Liver (tissue), 8 donors: ENCODE measurements at regions not wholly inside any gene's neighbourhood (a gene's known extent, or its start where the extent isn't known, plus 50 kb on each side); places are given as distances from the start of the nearest gene placed in this dataset.

Experiments used
- DNase-seq: peaks from one replicate; pipeline ENCODE4 v3.0.0-alpha.2; 2017; ENCODE audit warnings: low spot score
- H3K27ac ChIP-seq, 2 donors: one replicate each; pipeline ENCODE4 v1.7.0; 2013; ENCODE audit warnings: inconsistent platforms in 2 of 2, low read length in 2 of 2, control low read depth in 1 of 2, low read depth in 1 of 2, mild to moderate bottlenecking in 1 of 2
- H3K27me3 ChIP-seq, 4 donors: one replicate each; pipeline versions ENCODE4 v1.6.1 to v1.7.0; 2013; ENCODE audit warnings: low read length in 3 of 4, inconsistent platforms in 1 of 4, mild to moderate bottlenecking in 1 of 4, moderate library complexity in 1 of 4; ENCODE audit not compliant: control insufficient read depth in 4 of 4, insufficient read depth in 4 of 4
- H3K36me3 ChIP-seq, 4 donors: one replicate each; pipeline versions ENCODE4 v1.6.1 to v1.7.0; 2013; ENCODE audit warnings: low read length in 3 of 4, mild to moderate bottlenecking in 3 of 4, low read depth in 1 of 4, moderate library complexity in 1 of 4; ENCODE audit not compliant: control insufficient read depth in 4 of 4, insufficient read depth in 3 of 4
- H3K4me1 ChIP-seq, 4 donors: one replicate each; pipeline versions ENCODE4 v1.6.1 to v1.7.0; 2013; ENCODE audit warnings: low read length in 3 of 4, mild to moderate bottlenecking in 3 of 4, moderate library complexity in 1 of 4; ENCODE audit not compliant: control insufficient read depth in 4 of 4, insufficient read depth in 4 of 4
- H3K4me3 ChIP-seq, 3 donors: one replicate each; pipeline versions ENCODE4 v1.6.1 to v1.7.0; 2013; ENCODE audit warnings: low read length in 3 of 3, control low read depth in 1 of 3, low read depth in 1 of 3, mild to moderate bottlenecking in 1 of 3
- H3K9ac ChIP-seq, 2 donors: one replicate each; pipeline ENCODE4 v1.7.0; 2013; ENCODE audit warnings: low read length in 2 of 2, mild to moderate bottlenecking in 2 of 2, moderate library complexity in 2 of 2, control low read depth in 1 of 2, low read depth in 1 of 2
- H3K9me3 ChIP-seq, 4 donors: one replicate each; pipeline versions ENCODE4 v1.6.1 to v1.7.0; 2013; ENCODE audit warnings: low read length in 3 of 4; ENCODE audit not compliant: control insufficient read depth in 4 of 4
- CTCF ChIP-seq: fragments of 150-350 bp; IDR thresholded peaks from 2 replicates; pipeline ENCODE4 v1.5.1; 2017; ENCODE audit warnings: improper control_type of control experiment, low read depth, low read length; ENCODE audit not compliant: missing input control
- EGR1 ChIP-seq, 2 donors: IDR thresholded peaks; 2 replicates each; pipeline ENCODE4 v1.6.1; 2016 to 2018; ENCODE audit warnings: antibody characterized with exemption in 2 of 2, low read depth in 2 of 2
- FOXA1 ChIP-seq: IDR thresholded peaks from 2 replicates; pipeline ENCODE4 v1.6.1; 2016; ENCODE audit warnings: antibody characterized with exemption
- FOXA2 ChIP-seq: IDR thresholded peaks from 2 replicates; pipeline ENCODE4 v1.6.1; 2016; ENCODE audit warnings: antibody characterized with exemption
- GABPA ChIP-seq, 2 donors: IDR thresholded peaks in 1 of 2; conservative IDR thresholded peaks in 1 of 2; 2 replicates each; pipeline ENCODE4 v1.6.1; 2016; ENCODE audit warnings: antibody characterized with exemption in 2 of 2, mild to moderate bottlenecking in 1 of 2, moderate library complexity in 1 of 2
- HNF4A ChIP-seq, 2 donors: conservative IDR thresholded peaks; 2 replicates each; pipeline ENCODE4 v1.6.1; 2016; ENCODE audit warnings: antibody characterized with exemption in 2 of 2, mild to moderate bottlenecking in 2 of 2
- HNF4G ChIP-seq: IDR thresholded peaks from 2 replicates; pipeline ENCODE4 v1.6.1; 2016; ENCODE audit warnings: antibody characterized with exemption
- JUND ChIP-seq, 2 donors: IDR thresholded peaks; 2 replicates each; pipeline ENCODE4 v1.6.1; 2016; ENCODE audit warnings: antibody characterized with exemption in 2 of 2
- MAX ChIP-seq: IDR thresholded peaks from 2 replicates; pipeline ENCODE4 v1.6.1; 2016; ENCODE audit warnings: antibody characterized with exemption
- REST ChIP-seq: IDR thresholded peaks from 2 replicates; pipeline ENCODE4 v1.6.1; 2016; ENCODE audit warnings: antibody characterized with exemption, mild to moderate bottlenecking
- SP1 ChIP-seq: IDR thresholded peaks from 2 replicates; pipeline ENCODE4 v1.6.1; 2018; ENCODE audit warnings: antibody characterized with exemption, mild to moderate bottlenecking
- TAF1 ChIP-seq: conservative IDR thresholded peaks from 2 replicates; pipeline ENCODE4 v1.6.1; 2016; ENCODE audit warnings: antibody characterized with exemption, mild to moderate bottlenecking
- YY1 ChIP-seq: IDR thresholded peaks from 2 replicates; pipeline ENCODE4 v1.6.1; 2016; ENCODE audit warnings: antibody characterized with exemption, mild to moderate bottlenecking
- WGBS: extraction: QIAGEN DNeasy Blood & Tissue Kit; methylation state at CpG from one replicate; pipeline ENCODE4 v1.1.7; 2013; 5-methylcytosine and 5-hydroxymethylcytosine counted together
- TF ChIP-seq, protein P1 (sequence below): IDR thresholded peaks from 2 replicates; pipeline ENCODE4 v1.6.1; 2016; ENCODE audit warnings: antibody characterized with exemption
- TF ChIP-seq, protein P2 (sequence below): IDR thresholded peaks from 2 replicates; pipeline ENCODE4 v1.6.1; 2016; ENCODE audit warnings: antibody characterized with exemption
- donor health status: healthy.
- donor health status: healthy.
- donor health status: healthy.
- donor health status: healthy.
- donor health status: healthy.

DNA sequence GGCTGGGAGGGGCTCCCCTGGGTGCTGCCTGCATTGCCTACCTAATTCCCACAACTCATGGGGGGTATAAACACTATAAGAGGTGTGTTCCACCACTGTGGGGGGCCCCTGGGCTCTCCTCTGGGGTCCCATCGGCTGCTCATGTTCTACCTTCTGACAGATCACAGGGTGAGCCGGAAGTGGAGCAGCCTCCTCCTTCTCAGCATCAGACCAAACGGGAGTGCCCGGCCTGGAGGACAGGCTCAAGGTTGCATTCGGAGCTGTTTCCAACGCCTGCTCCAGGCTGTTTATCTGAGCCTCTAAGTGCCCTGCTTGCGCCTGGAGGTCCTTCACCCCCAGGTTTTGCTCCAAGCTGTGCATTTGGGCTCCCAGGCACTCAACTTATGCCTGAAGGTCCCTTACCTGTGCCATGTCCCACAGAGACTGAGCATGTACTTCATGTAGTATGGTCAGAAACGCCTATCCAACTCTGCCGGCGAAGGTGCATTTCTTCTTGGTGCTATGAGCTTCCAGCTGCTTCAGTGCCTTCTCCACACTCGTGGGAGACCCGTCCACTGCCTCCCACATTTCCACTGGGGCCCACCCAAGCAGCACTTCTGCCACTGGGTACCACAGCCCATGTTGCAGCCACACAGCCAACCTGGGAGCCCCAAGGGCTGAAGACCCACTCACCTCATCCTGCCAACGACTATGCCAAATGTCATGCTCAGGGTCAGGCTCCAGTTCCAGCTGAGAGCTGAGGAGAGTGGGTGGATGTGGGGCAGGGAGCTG, 232.1 kb downstream of the IGSF11 start:
- Histone ChIP-seq H3K4me3 (no peak overlapping the region), H3K27ac (no peak overlapping the region), H3K4me1 (no peaks in the 10 kb centered on the region), H3K27me3 (no peaks in the 10 kb centered on the region), H3K36me3 (no peaks in the 10 kb centered on the region), H3K9ac (no peak overlapping the region), H3K9me3 (no peaks in the 10 kb centered on the region)
- 82% methylated on average over 13 of the region's 13 CpGs for WGBS
- DNase-seq, result no peak
- TF ChIP-seq EGR1 (IDR thresholded peaks at IDR 0.05; ENCODE audit: low read depth in 2 of 2), result no peak
- no peak for TF ChIP-seq JUND (IDR thresholded peaks at IDR 0.05)
- no peak for TF ChIP-seq YY1
- TF ChIP-seq GABPA (IDR thresholded peaks at IDR 0.05 in 1 of 2, conservative IDR thresholded peaks at IDR 0.05 in 1 of 2), result no peak
- no peak for TF ChIP-seq TAF1
- TF ChIP-seq, protein P1, sequence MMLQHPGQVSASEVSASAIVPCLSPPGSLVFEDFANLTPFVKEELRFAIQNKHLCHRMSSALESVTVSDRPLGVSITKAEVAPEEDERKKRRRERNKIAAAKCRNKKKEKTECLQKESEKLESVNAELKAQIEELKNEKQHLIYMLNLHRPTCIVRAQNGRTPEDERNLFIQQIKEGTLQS, result no peak
- TF ChIP-seq MAX, result no peak
- TF ChIP-seq SP1, result no peak
- no peak for TF ChIP-seq REST

DNA sequence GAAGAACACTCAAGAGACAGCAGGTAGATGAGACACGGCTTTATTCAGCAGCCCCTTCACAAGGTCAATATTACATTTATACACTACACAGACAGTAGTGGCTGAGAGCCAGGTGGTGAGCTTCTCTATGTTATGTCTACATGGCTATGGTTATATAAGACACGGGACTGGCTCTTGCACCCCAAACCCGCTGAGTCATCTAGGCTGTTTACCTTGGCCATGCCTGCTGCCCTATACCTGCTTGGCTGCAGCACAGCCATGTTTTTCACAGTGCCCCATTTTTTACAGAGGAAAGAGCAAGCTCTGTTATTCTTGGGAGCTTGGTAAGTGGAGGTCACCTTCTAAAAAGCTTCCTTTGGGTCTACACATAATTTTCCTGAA, 231.6 kb downstream of the IGSF11 start:
- no peak overlapping the region for H3K27ac ChIP-seq
- WGBS, result 87% methylated on average over 3 of the region's 3 CpGs
- no peaks in the 10 kb centered on the region for H3K4me1 ChIP-seq
- TF ChIP-seq CTCF, result no peak
- no peak for TF ChIP-seq MAX
- no peak for TF ChIP-seq HNF4G
- TF ChIP-seq YY1, result no peak
- no peak for TF ChIP-seq TAF1
- no peak for TF ChIP-seq JUND (IDR thresholded peaks at IDR 0.05)
- no peak for TF ChIP-seq EGR1 (IDR thresholded peaks at IDR 0.05; ENCODE audit: low read depth in 2 of 2)
- TF ChIP-seq FOXA2, result no peak
- TF ChIP-seq GABPA (IDR thresholded peaks at IDR 0.05 in 1 of 2, conservative IDR thresholded peaks at IDR 0.05 in 1 of 2), result no peak
- TF ChIP-seq, protein P2, sequence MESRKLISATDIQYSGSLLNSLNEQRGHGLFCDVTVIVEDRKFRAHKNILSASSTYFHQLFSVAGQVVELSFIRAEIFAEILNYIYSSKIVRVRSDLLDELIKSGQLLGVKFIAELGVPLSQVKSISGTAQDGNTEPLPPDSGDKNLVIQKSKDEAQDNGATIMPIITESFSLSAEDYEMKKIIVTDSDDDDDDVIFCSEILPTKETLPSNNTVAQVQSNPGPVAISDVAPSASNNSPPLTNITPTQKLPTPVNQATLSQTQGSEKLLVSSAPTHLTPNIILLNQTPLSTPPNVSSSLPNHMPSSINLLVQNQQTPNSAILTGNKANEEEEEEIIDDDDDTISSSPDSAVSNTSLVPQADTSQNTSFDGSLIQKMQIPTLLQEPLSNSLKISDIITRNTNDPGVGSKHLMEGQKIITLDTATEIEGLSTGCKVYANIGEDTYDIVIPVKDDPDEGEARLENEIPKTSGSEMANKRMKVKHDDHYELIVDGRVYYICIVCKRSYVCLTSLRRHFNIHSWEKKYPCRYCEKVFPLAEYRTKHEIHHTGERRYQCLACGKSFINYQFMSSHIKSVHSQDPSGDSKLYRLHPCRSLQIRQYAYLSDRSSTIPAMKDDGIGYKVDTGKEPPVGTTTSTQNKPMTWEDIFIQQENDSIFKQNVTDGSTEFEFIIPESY, result no peak
- TF ChIP-seq REST, result no peak
- TF ChIP-seq FOXA1, result no peak
- TF ChIP-seq HNF4A (conservative IDR thresholded peaks at IDR 0.05), result no peak
- no peak for TF ChIP-seq SP1
- no peaks in the 10 kb centered on the region for H3K27me3 ChIP-seq
- H3K36me3 ChIP-seq, result no peaks in the 10 kb centered on the region
- no peak overlapping the region for H3K9ac ChIP-seq
- H3K4me3 ChIP-seq, result no peak overlapping the region
- DNase-seq, result no peak
- no peaks in the 10 kb centered on the region for H3K9me3 ChIP-seq
